PFSK-1 (cell line): ENCODE measurements at regions not wholly inside any gene's neighbourhood (a gene's known extent, or its start where the extent isn't known, plus 50 kb on each side); places are given as distances from the start of the nearest gene placed in this dataset.

ENCODE experiments used
- FOXP2 ChIP-seq: optimal IDR thresholded peaks from 2 replicates; pipeline ENCODE3; 2011; ENCODE audit warnings: borderline replicate concordance, control low read depth, inconsistent platforms; ENCODE audit not compliant: insufficient read depth; ENCODE audit errors: extremely low read length, extremely low read depth
- POLR2AphosphoS5 ChIP-seq: IDR thresholded peaks from 2 replicates; pipeline ENCODE4 v1.6.1; 2012; ENCODE audit warnings: low read depth, mild to moderate bottlenecking, control low read depth, low read length, moderate library complexity
- REST ChIP-seq, 2 experiments: IDR thresholded peaks; 2 replicates each; pipeline versions ENCODE4 v1.6.1 to v1.8.0; 2011 to 2012; ENCODE audit warnings: low read depth in 2 of 2, low read length in 2 of 2, control low read depth in 1 of 2, inconsistent platforms in 1 of 2, mild to moderate bottlenecking in 1 of 2, moderate library complexity in 1 of 2; ENCODE audit not compliant: insufficient read depth in 1 of 2
- TAF1 ChIP-seq: IDR thresholded peaks from 2 replicates; pipeline ENCODE4 v1.6.1; 2012; ENCODE audit warnings: low read length, control low read depth, borderline replicate concordance; ENCODE audit not compliant: insufficient read depth

- no peak for TF ChIP-seq POLR2AphosphoS5
- TF ChIP-seq TAF1, result no peak
- no peak for TF ChIP-seq FOXP2
- no peak for TF ChIP-seq REST (IDR thresholded peaks at IDR 0.05; ENCODE audit: insufficient read depth in 1 of 2, low read depth in 2 of 2, low read length in 2 of 2)
These were observed 226.1 kb downstream of the BCAS1 start for GRCh38 chr20:53844259-53844658.
